HG03060 (cell line): ENCODE measurements at regions not wholly inside any gene's neighbourhood (a gene's known extent, or its start where the extent isn't known, plus 50 kb on each side); places are given as distances from the start of the nearest gene placed in this dataset.

ENCODE experiments used
- ATAC-seq: cut with Tn5 transposase; IDR thresholded peaks from one replicate; pipeline ENCODE4 v1.9.1; 2021; ENCODE audit warnings: low read depth, moderate number of reproducible peaks; ENCODE audit not compliant: unreplicated experiment

- no peak for ATAC-seq
These were observed 166.9 kb downstream of the SOCS6 start for GRCh38 chr18:70455731-70456130.

- ATAC-seq, result peak; percentile 53
These were observed 166.0 kb downstream of the SOCS6 start for GRCh38 chr18:70454704-70455322.

- no peak for ATAC-seq
These were observed 164.4 kb downstream of the SOCS6 start for GRCh38 chr18:70453058-70453775.

GRCh38 chr18:70452501-70452900 lies 163.7 kb downstream of the SOCS6 start:
- no peak for ATAC-seq

GRCh38 chr18:70450426-70451253 lies 161.8 kb downstream of the SOCS6 start:
- no peak for ATAC-seq

GRCh38 chr18:70448588-70448987 lies 159.7 kb downstream of the SOCS6 start:
- ATAC-seq, result no peak

GRCh38 chr18:70446063-70446462 lies 157.2 kb downstream of the SOCS6 start:
- no peak for ATAC-seq

- no peak for ATAC-seq
These were observed 154.1 kb downstream of the SOCS6 start for GRCh38 chr18:70442933-70443332.

- ATAC-seq, result no peak
These were observed 144.1 kb downstream of the SOCS6 start for GRCh38 chr18:70432804-70433400.

GRCh38 chr18:70431203-70431624 lies 142.4 kb downstream of the SOCS6 start:
- no peak for ATAC-seq

GRCh38 chr18:70430501-70431173 lies 141.8 kb downstream of the SOCS6 start:
- no peak for ATAC-seq

GRCh38 chr18:70429847-70430500 lies 141.1 kb downstream of the SOCS6 start:
- ATAC-seq, result no peak

GRCh38 chr18:70428439-70428838 lies 139.6 kb downstream of the SOCS6 start:
- peak; percentile 99 for ATAC-seq

- ATAC-seq, result no peak
These were observed 138.0 kb downstream of the SOCS6 start for GRCh38 chr18:70426818-70427217.

GRCh38 chr18:70425236-70425635 lies 136.4 kb downstream of the SOCS6 start:
- ATAC-seq, result no peak

- no peak for ATAC-seq
These were observed 135.1 kb downstream of the SOCS6 start for GRCh38 chr18:70423988-70424387.

GRCh38 chr18:70423120-70423519 lies 134.3 kb downstream of the SOCS6 start:
- ATAC-seq, result no peak

- no peak for ATAC-seq
These were observed 133.6 kb downstream of the SOCS6 start for GRCh38 chr18:70422391-70422965.
